Suprapubic skin (tissue), 4 donors: ENCODE measurements at regions not wholly inside any gene's neighbourhood (a gene's known extent, or its start where the extent isn't known, plus 50 kb on each side); places are given as distances from the start of the nearest gene placed in this dataset.
"Not testable (repeated sequence)": the region's sequence is repeated elsewhere in the genome, so short reads cannot be mapped to it uniquely, and the experiment has no call there.

Experiments
- DNase-seq, 2 donors: peaks; one replicate each; pipeline ENCODE4 v3.0.0-alpha.2; 2019; ENCODE audit warnings: low spot score in 2 of 2
- H3K27ac ChIP-seq: fragments of 200-600 bp; sonication (generic); one replicate; pipeline ENCODE4 v1.5.1; 2019
- H3K27me3 ChIP-seq: fragments of 200-600 bp; sonication (generic); one replicate; pipeline ENCODE4 v1.5.1; 2019
- H3K36me3 ChIP-seq: fragments of 200-600 bp; sonication (generic); one replicate; pipeline ENCODE4 v1.5.1; 2019
- H3K4me1 ChIP-seq: fragments of 200-600 bp; sonication (generic); one replicate; pipeline ENCODE4 v1.5.1; 2019
- H3K4me3 ChIP-seq: fragments of 200-600 bp; sonication (generic); one replicate; pipeline ENCODE4 v1.5.1; 2019; ENCODE audit warnings: mild to moderate bottlenecking
- H3K9me3 ChIP-seq: fragments of 200-600 bp; sonication (generic); one replicate; pipeline ENCODE4 v1.5.1; 2019
- CTCF ChIP-seq, 2 donors: fragments of 200-600 bp in 1 of 2; fragments of 450-650 bp in 1 of 2; sonication (generic) in 1 of 2; IDR thresholded peaks; one replicate each; pipeline ENCODE4 v1.5.1; 2016 to 2019; ENCODE audit warnings: antibody characterized with exemption in 2 of 2, mild to moderate bottlenecking in 1 of 2, moderate library complexity in 1 of 2
- EP300 ChIP-seq: sonication (generic); formaldehyde crosslinking; IDR thresholded peaks from one replicate; pipeline ENCODE4 v1.6.1; 2017; ENCODE audit warnings: antibody characterized with exemption
- POLR2A ChIP-seq, 2 donors: fragments of 450-650 bp; IDR thresholded peaks; one replicate each; pipeline ENCODE4 v1.6.1; 2017; ENCODE audit warnings: antibody characterized with exemption in 2 of 2, mild to moderate bottlenecking in 2 of 2, moderate library complexity in 2 of 2
- POLR2AphosphoS5 ChIP-seq, 3 donors: sonication (generic); formaldehyde crosslinking; IDR thresholded peaks; one replicate each; pipeline ENCODE4 v1.6.1; 2017; ENCODE audit warnings: antibody characterized with exemption in 3 of 3
- WGBS: methylation state at CpG from one replicate; pipeline ENCODE4 v1.1.5; 2018; 5-methylcytosine and 5-hydroxymethylcytosine counted together

- Histone ChIP-seq H3K9me3 (no peaks in the 10 kb centered on the region), H3K4me3 (no peak overlapping the region), H3K27ac (no peak overlapping the region), H3K36me3 (no peaks in the 10 kb centered on the region), H3K27me3 (no peaks in the 10 kb centered on the region), H3K4me1 (no peaks in the 10 kb centered on the region)
- no peak for TF ChIP-seq EP300
- TF ChIP-seq POLR2A (IDR thresholded peaks at IDR 0.05) = no peak
- no peak for TF ChIP-seq POLR2AphosphoS5 (IDR thresholded peaks at IDR 0.05)
- TF ChIP-seq CTCF (IDR thresholded peaks at IDR 0.05) = no peak
- 75% methylated on average over 2 of the region's 2 CpGs for WGBS
- no peak for DNase-seq
These were observed 123.9 kb upstream of the RXFP1 start for GRCh38 chr4:158397781-158398180.

GRCh38 chr4:158407961-158408360, 113.7 kb upstream of the RXFP1 start:
- H3K36me3 ChIP-seq, H3K9me3 ChIP-seq, H3K27me3 ChIP-seq, H3K4me3 ChIP-seq, H3K4me1 ChIP-seq, DNase-seq, H3K27ac ChIP-seq: not testable (repeated sequence)
- 95% methylated on average over 23 of the region's 29 CpGs for WGBS

- WGBS = 77% methylated on average over 3 of the region's 3 CpGs
- Histone ChIP-seq H3K27ac (no peak overlapping the region), H3K27me3 (no peaks in the 10 kb centered on the region), H3K4me1 (no peaks in the 10 kb centered on the region), H3K4me3 (no peak overlapping the region), H3K36me3 (no peaks in the 10 kb centered on the region), H3K9me3 (no peaks in the 10 kb centered on the region)
- TF ChIP-seq POLR2A (IDR thresholded peaks at IDR 0.05) (no peak), CTCF (IDR thresholded peaks at IDR 0.05) (no peak), EP300 (no peak), POLR2AphosphoS5 (IDR thresholded peaks at IDR 0.05) (no peak)
- no peak for DNase-seq
These were observed 111.4 kb upstream of the RXFP1 start for GRCh38 chr4:158410272-158410671.

- Histone ChIP-seq H3K9me3 (no peaks in the 10 kb centered on the region), H3K36me3 (no peaks in the 10 kb centered on the region), H3K4me3 (no peak overlapping the region), H3K27me3 (no peaks in the 10 kb centered on the region), H3K27ac (no peak overlapping the region), H3K4me1 (no peaks in the 10 kb centered on the region)
- WGBS = 23% methylated on average over 2 of the region's 2 CpGs
- TF ChIP-seq POLR2A (IDR thresholded peaks at IDR 0.05) (no peak), POLR2AphosphoS5 (IDR thresholded peaks at IDR 0.05) (no peak), CTCF (IDR thresholded peaks at IDR 0.05) (no peak), EP300 (no peak)
- no peak for DNase-seq
These were observed 110.4 kb upstream of the RXFP1 start for GRCh38 chr4:158411269-158411668.

- H3K27me3 ChIP-seq, H3K36me3 ChIP-seq, H3K4me1 ChIP-seq, H3K4me3 ChIP-seq, H3K27ac ChIP-seq, H3K9me3 ChIP-seq, DNase-seq: not testable (repeated sequence)
- 92% methylated on average over 4 of the region's 4 CpGs for whole genome bisulfite sequencing
These were observed 103.0 kb upstream of the RXFP1 start for GRCh38 chr4:158418679-158419078.

GRCh38 chr4:158420782-158421181, 100.9 kb upstream of the RXFP1 start:
- no peak for DNase-seq

GRCh38 chr4:158422546-158422945, 99.1 kb upstream of the RXFP1 start:
- TF ChIP-seq CTCF (IDR thresholded peaks at IDR 0.05) (no peak), EP300 (no peak), POLR2AphosphoS5 (IDR thresholded peaks at IDR 0.05) (no peak), POLR2A (IDR thresholded peaks at IDR 0.05) (no peak)
- no peak overlapping the region for H3K4me3 ChIP-seq
- WGBS = 15% methylated on average over 1 of the region's 1 CpG
- H3K27me3 ChIP-seq = no peaks in the 10 kb centered on the region
- H3K27ac ChIP-seq = no peak overlapping the region
- no peaks in the 10 kb centered on the region for H3K4me1 ChIP-seq
- no peak for DNase-seq
- no peaks in the 10 kb centered on the region for H3K9me3 ChIP-seq
- H3K36me3 ChIP-seq = no peaks in the 10 kb centered on the region

More at GRCh38 chr4:158420782-158421181, 100.9 kb upstream of the RXFP1 start:
- 38% methylated on average over 2 of the region's 2 CpGs for WGBS
- H3K27me3 ChIP-seq = no peaks in the 10 kb centered on the region
- no peak overlapping the region for H3K27ac ChIP-seq
- H3K9me3 ChIP-seq = no peaks in the 10 kb centered on the region
- TF ChIP-seq POLR2A (IDR thresholded peaks at IDR 0.05) = no peak
- no peaks in the 10 kb centered on the region for H3K36me3 ChIP-seq
- no peaks in the 10 kb centered on the region for H3K4me1 ChIP-seq
- no peak overlapping the region for H3K4me3 ChIP-seq
